GM10266 (cell line): ENCODE measurements at regions not wholly inside any gene's neighbourhood (a gene's known extent, or its start where the extent isn't known, plus 50 kb on each side); places are given as distances from the start of the nearest gene placed in this dataset.
"Not testable (repeated sequence)": the region's sequence is repeated elsewhere in the genome, so short reads cannot be mapped to it uniquely, and the experiment has no call there.

Source experiments
- DNase-seq: peaks from one replicate; pipeline ENCODE4 v3.0.0; 2012; ENCODE audit errors: extremely low spot score
- TF ChIP-seq, protein P1 (sequence below): IDR thresholded peaks from 2 replicates; pipeline ENCODE4 v1.5.1; 2012; ENCODE audit warnings: mild to moderate bottlenecking, low read depth; ENCODE audit not compliant: control insufficient read depth, insufficient read depth; ENCODE audit errors: missing control alignments

DNA sequence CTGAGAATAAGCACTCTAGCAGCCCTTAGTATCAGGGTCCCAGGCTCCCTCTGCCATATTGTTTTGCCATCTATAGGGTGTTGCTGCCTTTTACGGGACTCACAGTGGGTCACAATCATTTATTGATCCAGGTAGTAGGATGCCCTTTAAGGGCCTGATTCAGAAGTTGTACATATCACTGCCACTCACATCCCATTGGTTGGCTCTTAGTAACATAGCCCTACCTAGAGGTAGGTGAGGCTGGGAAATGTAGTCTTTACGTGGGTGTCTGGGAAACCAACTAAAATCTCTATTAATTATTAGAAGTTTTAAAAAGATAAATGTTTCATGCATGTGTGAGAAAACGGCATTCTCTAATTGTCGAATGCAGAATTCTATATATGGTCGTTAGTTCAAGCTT is 78.8 kb upstream of the ATP5PO start:
- TF ChIP-seq, protein P1, sequence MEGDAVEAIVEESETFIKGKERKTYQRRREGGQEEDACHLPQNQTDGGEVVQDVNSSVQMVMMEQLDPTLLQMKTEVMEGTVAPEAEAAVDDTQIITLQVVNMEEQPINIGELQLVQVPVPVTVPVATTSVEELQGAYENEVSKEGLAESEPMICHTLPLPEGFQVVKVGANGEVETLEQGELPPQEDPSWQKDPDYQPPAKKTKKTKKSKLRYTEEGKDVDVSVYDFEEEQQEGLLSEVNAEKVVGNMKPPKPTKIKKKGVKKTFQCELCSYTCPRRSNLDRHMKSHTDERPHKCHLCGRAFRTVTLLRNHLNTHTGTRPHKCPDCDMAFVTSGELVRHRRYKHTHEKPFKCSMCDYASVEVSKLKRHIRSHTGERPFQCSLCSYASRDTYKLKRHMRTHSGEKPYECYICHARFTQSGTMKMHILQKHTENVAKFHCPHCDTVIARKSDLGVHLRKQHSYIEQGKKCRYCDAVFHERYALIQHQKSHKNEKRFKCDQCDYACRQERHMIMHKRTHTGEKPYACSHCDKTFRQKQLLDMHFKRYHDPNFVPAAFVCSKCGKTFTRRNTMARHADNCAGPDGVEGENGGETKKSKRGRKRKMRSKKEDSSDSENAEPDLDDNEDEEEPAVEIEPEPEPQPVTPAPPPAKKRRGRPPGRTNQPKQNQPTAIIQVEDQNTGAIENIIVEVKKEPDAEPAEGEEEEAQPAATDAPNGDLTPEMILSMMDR, result no peak
- no peak for DNase-seq

DNA sequence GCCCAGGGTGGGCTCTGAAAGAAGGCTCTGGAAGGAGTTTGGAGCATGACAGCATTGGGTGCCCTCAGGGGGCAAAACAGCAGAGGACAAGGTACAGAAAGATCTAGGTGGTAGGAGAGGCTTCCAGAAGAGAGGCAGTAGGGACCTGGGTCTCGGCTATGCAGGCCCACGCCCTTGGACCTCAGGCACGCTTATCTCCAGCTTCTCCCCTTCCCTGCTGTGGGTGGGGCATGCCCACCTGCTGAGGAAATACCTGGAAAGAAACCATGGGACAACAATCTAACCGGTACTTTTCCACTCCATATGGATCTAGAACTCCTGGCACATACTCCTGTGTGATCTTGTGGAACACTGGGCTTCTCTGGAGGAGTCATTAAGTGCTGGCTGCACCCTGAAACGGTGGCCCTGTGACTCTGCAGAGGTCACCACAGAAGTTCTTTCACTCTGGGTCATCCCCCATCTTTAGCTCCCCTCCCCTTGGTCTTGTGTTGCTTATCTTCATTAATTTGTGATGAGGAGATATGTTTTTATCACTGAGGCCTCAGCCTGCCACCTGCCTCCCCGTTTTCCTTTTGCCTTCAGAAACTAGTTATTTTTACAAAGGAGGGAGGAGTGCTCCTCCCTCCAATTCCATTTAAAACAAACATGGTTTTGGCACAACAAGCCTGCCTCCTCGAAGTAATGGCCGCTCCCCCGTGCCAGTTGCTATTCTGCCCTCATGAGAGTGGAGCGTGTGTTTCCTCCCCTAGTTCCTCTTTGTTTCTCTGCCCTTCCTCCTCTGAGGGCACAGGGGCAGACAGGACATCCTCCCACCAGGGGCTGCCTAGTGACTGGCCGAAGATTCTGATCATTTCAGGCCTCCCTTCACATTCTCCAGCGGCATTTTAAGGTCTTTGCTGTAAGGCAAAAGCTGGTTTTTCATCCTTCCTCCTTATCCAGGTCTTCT is 78.0 kb upstream of the ATP5PO start:
- TF ChIP-seq, protein P1, result no peak
- no peak for DNase-seq

DNA sequence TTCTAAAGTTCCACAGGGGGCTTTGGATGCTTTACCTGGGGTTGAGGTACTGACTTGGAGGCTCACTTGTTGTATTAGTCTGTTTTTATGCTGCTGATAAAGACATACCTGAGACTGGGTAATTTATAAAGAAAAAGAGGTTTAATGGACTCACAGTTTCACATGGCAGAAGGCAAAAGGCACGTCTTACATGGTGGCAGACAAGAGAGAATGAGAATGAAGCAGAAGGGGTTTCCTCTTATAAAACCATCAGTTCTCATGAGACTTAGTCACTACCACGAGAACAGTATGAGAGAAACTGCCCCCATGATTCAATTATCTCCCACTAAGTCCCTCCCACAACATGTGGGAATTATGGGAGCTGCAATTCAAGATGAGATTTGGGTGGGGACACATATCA is 76.8 kb upstream of the ATP5PO start:
- DNase-seq, result not testable (repeated sequence)

DNA sequence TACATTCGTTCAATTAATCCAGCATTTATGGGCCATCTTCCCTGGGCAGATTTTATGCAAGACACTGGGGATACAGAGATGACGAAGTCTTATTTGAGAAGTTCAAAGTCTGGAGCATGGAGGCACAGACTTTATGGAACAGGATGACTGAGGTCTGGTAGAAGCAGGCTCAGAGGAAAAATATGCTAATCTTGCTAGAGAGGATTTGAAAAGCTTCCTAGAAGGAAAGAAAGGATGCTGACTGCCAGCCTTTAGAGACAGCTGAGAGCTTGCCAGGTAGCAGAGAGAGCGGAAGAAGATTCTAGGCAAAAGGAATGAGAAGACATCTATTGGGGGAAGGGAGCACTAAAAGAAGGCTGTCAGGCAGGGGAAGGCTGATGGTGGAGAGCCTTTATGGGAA is 75.5 kb upstream of the ATP5PO start:
- DNase-seq, result no peak
- TF ChIP-seq, protein P1, result no peak

DNA sequence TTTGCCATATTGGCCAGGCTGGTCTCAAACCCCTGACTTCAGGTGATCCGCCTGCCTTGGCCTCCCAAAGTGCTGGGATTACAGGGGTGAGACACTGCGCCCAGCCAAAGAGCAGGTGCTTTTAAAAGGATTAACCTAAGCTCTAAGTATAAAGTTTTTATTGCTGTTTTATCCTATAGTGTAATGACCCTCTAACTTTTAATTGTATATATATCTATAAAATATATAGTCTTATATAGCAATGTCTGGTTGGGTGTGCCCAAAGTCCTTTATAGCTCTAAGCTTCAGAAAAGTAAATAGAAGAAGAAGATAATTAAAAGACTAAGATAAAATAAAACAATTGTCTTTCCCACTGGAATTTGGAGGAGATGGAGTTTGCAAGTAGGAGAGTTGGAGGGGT is 73.8 kb upstream of the ATP5PO start:
- DNase-seq, result no peak
- TF ChIP-seq, protein P1, result no peak

DNA sequence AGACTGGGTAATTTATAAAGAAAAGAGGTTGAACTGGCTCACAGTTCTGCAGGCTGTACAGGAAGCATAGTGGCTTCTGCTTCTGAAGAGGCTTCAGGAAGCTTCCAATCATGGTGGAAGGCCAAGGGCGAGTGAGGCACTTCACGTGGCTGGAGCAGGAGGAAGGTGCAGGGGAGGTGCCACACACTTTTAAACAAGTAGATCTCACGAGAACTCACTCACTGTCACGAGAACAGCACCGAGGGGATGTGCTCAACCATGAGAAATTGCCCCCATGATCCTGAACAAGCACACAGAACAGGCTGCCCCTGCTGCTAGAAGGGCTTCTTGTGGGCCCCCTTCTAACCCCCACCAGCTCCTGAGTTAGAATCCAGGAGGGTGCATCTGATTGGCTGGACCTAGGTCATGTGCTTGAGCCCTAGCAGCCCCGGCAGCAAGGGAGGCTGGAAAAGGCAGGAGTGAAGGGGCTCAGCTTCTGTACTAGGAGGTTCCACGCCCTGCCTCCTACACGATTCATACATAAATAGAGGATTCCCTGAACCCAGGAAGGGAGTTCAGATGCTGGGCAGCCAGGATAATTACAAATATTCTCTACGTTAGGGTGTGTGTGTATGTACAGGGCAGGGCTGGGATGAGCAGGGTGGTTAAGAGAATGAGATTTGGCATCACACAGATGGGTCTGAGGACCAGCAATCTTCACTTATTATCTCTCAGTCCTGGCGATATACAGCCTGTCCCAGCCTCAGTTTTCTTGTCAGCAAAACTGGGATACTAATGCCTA is 72.8 kb upstream of the ATP5PO start:
- TF ChIP-seq, protein P1, result no peak
- no peak for DNase-seq

DNA sequence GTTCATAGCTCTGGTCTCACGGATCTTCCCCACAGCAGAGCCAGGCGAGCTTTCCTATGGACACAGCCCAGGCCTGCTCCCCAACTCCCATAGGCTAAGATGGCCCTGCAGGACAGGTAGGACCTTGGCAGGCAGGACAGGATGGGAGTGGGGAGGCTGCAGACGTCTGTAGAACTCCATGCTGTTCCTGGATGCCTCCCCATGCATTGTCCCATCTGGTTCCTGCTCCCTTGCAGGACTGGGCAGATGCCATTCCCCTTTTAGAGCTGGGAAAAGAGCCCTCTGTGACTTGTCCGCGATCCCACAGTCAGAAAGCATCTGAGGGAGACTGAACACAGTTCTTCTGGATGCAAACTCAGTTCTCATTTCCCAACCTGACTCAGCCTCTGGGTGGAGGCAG is 71.9 kb upstream of the ATP5PO start:
- DNase-seq, result no peak
- TF ChIP-seq, protein P1, result no peak
